ENCODE measurements at regions not wholly inside any gene's neighbourhood (a gene's known extent, or its start where the extent isn't known, plus 50 kb on each side); places are given as distances from the start of the nearest gene placed in this dataset.

GRCh38 chr2:16855183-16855582, 189.5 kb upstream of the CYRIA start:
- TF ChIP-seq CTCF (IDR thresholded peaks at IDR 0.05 in 2 of 3, conservative IDR thresholded peaks at IDR 0.05 in 1 of 3; ENCODE audit: control insufficient read depth in 2 of 3, extremely low read depth in 1 of 3, insufficient read depth in 1 of 3, low read depth in 3 of 3, low read length in 3 of 3) = no peak
- TF ChIP-seq SIN3A (IDR thresholded peaks at IDR 0.05; ENCODE audit: low read depth, low read length) = no peak
